ENCODE measurements at regions not wholly inside any gene's neighbourhood (a gene's known extent, or its start where the extent isn't known, plus 50 kb on each side); places are given as distances from the start of the nearest gene placed in this dataset.

DNA sequence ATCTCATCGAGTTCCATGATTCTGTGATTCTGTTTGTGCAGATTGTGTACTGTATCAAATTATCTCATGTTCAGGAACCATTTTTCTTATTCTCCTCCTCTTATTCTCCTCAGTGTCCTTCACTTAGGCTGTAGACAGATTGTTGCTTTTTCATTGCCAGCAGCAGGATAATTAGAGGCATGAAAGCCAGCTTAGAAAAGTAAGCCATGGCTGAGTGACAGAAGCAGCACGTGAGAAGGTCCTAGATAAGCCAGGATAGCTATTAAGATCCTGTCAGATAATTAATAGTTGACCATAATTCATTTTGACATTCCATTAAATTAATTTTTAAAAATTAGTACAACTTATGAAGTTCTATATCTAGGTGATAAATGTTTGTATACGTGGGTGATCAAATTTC, 60.8 kb upstream of the PRKACB start:
- Histone ChIP-seq H3T11ph (ENCODE audit: low read length) (no peak overlapping the region), H3K79me2 (ENCODE audit: insufficient read depth, low read length) (peaks cover 2% of the 10 kb centered on the region; the same call in 1 of the 2 replicates), H2BK20ac (ENCODE audit: low read depth, low read length, poor library complexity, severe bottlenecking) (no peak overlapping the region), H4K91ac (ENCODE audit: insufficient read length, low read depth, low read length) (no peak overlapping the region), H3K9ac (ENCODE audit: extremely low read depth, insufficient read length, low read length) (no peak overlapping the region), H3K79me1 (ENCODE audit: insufficient read depth, low read depth, low read length, poor library complexity, severe bottlenecking) (no peaks in the 10 kb centered on the region), H3K9me3 (ENCODE audit: control insufficient read depth, low read depth, low read length) (no peaks in the 10 kb centered on the region), H2BK120ac (ENCODE audit: low read depth, low read length, poor library complexity, severe bottlenecking) (no peak overlapping the region), H2AFZ (ENCODE audit: low read length) (no peak overlapping the region), H3K23ac (ENCODE audit: insufficient read length, low read depth, low read length) (no peak overlapping the region), H3K4ac (ENCODE audit: low read depth, low read length) (no peak overlapping the region), H4K5ac (ENCODE audit: insufficient read length, low read depth, low read length) (no peak overlapping the region), H4K8ac (replicated peaks; ENCODE audit: insufficient read length, low read depth, low read length) (no peak overlapping the region), H2BK12ac (ENCODE audit: insufficient read length, low read depth, low read length) (no peak overlapping the region), H3K14ac (ENCODE audit: insufficient read depth, low read length) (no peak overlapping the region), H2AK5ac (ENCODE audit: insufficient read length, low read length) (no peak overlapping the region), H3K23me2 (ENCODE audit: insufficient read length, low read depth, low read length, poor library complexity, severe bottlenecking) (peaks cover 6% of the 10 kb centered on the region), H2BK15ac (ENCODE audit: low read depth, low read length) (no peak overlapping the region), H3K18ac (ENCODE audit: insufficient read length, low read depth, low read length) (no peak overlapping the region), H3K27me3 (ENCODE audit: insufficient read depth, low read length) (no peaks in the 10 kb centered on the region), H2BK5ac (ENCODE audit: insufficient read length, low read length) (no peak overlapping the region), H3K27ac (ENCODE audit: insufficient read length, low read depth, low read length) (no peak overlapping the region), H4K20me1 (ENCODE audit: control insufficient read depth, insufficient read depth, insufficient read length) (no peaks in the 10 kb centered on the region), H3K56ac (ENCODE audit: insufficient read length, low read depth, low read length) (no peak overlapping the region), H3K4me1 (ENCODE audit: insufficient read depth, low read length) (no peaks in the 10 kb centered on the region), H3K4me2 (ENCODE audit: insufficient read depth, insufficient read length, low read length) (no peak overlapping the region)
- H3K36me3 Mint-ChIP-seq (ENCODE audit: insufficient read depth in 1 of 3, low read depth in 3 of 3), result peaks cover 0 to 3% (median 0%) of the 10 kb centered on the region in 3 experiments; a peak in 2 of 7 replicates
- TF ChIP-seq, protein P1, sequence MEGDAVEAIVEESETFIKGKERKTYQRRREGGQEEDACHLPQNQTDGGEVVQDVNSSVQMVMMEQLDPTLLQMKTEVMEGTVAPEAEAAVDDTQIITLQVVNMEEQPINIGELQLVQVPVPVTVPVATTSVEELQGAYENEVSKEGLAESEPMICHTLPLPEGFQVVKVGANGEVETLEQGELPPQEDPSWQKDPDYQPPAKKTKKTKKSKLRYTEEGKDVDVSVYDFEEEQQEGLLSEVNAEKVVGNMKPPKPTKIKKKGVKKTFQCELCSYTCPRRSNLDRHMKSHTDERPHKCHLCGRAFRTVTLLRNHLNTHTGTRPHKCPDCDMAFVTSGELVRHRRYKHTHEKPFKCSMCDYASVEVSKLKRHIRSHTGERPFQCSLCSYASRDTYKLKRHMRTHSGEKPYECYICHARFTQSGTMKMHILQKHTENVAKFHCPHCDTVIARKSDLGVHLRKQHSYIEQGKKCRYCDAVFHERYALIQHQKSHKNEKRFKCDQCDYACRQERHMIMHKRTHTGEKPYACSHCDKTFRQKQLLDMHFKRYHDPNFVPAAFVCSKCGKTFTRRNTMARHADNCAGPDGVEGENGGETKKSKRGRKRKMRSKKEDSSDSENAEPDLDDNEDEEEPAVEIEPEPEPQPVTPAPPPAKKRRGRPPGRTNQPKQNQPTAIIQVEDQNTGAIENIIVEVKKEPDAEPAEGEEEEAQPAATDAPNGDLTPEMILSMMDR (conservative IDR thresholded peaks at IDR 0.05), result no peak
- H3K4me1 Mint-ChIP-seq, result peaks cover 7 to 9% of the 10 kb centered on the region in 2 experiments
- DNase-seq, result no peak
- H3K27me3 Mint-ChIP-seq (ENCODE audit: low read depth), result no peaks in the 10 kb centered on the region
- no peak overlapping the region for H3K4me3 Mint-ChIP-seq
- H3K9me3 Mint-ChIP-seq, result no peaks in the 10 kb centered on the region
- H3K27ac Mint-ChIP-seq, result no peak overlapping the region
- no CpG with 5 or more reads among the region's 3 CpGs for WGBS (ENCODE audit: extremely low coverage, insufficient read length, low lambda C conversion rate)

All from H9 (cell line).